Superior temporal gyrus (tissue), 1 donor: ENCODE measurements at regions not wholly inside any gene's neighbourhood (a gene's known extent, or its start where the extent isn't known, plus 50 kb on each side); places are given as distances from the start of the nearest gene placed in this dataset.
"Not testable (repeated sequence)": the region's sequence is repeated elsewhere in the genome, so short reads cannot be mapped to it uniquely, and the experiment has no call there.

Experiments
- DNase-seq: peaks from one replicate; pipeline ENCODE4 v3.0.0-alpha.2; 2016; ENCODE audit errors: extremely low spot score

DNA sequence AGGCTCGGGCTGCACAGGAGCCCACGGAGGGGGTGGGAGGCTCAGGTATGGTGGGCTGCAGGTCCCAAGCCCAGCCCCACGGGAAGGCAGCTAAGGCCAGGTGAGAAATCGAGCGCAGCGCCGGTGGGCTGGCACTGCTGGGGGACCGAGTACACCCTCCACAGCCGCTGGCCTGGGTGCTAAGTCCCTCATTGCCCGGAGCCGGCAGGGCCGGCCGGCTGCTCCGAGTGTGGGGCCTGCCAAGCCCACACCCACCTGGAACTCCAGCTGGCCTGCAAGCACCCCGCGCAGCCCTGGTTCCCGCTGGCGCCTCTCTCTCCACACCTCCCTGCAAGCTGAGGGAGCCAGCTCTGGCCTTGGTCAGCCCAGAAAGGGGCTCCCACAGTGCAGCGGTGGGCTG lies 137.4 kb upstream of the PKP2 start:
- not testable (repeated sequence) for DNase-seq

DNA sequence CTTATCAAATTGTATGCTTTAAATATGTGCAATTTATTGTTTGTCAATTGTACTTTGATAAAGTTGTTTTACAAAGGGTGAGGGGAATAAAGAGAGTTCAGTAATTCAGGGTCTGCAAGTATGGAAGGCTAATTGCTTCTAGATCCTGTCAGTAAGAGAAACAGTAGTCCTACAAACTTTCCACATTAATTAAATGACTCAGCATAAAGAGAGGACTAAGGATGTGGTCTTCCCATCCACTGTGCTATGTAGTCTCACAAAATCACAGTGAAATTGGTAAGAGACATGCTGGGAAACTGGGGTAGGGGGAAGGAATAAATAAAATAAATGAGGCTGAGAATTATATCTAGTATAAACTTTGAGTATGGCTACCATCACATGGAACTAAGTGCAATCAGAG lies 130.2 kb upstream of the PKP2 start:
- DNase-seq: no peak

DNA sequence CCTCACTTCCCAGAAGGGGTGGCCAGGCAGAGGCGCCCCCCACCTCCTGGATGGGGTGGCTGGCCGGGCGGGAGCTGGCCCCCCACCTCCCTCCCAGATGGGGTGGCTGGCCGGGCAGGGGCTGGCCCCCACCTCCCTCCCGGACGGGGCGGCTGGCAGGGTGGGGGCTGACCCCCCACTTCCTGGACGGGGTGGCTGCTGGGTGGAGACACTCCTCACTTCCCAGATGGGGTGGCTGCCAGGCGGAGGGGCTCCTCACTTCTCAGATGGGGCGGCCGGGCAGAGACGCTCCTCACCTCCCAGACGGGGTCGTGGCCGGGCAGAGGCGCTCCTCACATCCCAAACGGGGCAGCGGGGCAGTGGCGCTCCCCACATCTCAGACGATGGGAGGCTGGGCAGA lies 126.1 kb upstream of the PKP2 start:
- not testable (repeated sequence) for DNase-seq

DNA sequence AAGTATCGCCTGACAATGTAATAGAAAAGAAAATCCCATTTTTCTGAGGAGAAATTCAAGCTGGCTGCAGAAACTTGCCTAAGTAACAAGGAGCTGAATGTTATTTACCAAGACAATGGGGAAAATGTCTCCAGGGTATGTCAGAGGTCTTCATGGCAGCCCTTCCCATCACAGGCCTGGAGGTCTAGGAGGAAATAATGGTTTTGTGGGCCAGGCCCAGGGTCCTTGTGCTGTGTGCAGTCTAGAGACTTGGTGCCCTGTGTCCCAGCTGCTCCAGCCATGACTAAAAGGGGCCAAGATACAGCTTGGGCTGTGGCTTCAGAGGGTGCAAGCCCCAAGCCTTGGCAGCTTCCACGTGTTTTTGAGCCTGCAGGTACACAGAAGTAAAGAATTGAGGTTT lies 120.5 kb upstream of the PKP2 start:
- DNase-seq: not testable (repeated sequence)

DNA sequence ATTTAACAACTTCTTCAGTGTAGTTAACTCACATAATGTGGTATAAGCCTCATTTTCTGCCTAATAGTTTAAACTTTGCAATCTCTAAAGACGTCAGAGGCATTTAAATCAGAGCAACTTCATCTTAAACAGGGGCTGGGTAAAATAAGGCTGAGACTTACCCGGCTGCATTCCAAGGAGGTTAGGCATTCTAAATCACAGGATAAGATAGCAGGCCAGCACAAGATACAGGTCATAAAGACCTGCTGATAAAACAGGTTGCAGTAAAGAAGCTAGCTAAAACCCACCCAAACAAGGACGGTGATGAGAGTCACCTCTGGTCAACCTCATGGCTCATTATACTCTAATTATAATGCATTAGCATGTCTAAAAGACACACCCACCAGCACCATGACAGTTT lies 115.6 kb upstream of the PKP2 start:
- DNase-seq: no peak

DNA sequence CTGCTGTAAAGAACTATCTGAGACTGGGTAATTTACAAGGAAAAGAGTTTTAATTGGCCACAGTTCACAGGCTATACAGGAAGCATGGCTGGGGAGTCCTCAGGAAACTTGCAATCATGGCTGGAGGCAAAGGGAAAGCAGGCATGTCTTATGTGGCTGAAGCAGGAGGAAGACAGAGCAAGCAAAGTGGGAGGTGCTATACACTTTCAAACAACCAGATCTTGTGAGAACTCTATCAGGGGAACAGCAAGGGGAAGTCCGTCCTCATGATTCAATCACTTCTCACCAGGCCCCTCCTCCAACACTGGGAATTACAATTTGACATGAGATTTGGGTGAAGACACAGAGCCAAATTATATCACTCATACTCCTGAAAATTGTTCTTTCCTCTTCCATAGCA lies 109.5 kb upstream of the PKP2 start:
- DNase-seq: no peak

DNA sequence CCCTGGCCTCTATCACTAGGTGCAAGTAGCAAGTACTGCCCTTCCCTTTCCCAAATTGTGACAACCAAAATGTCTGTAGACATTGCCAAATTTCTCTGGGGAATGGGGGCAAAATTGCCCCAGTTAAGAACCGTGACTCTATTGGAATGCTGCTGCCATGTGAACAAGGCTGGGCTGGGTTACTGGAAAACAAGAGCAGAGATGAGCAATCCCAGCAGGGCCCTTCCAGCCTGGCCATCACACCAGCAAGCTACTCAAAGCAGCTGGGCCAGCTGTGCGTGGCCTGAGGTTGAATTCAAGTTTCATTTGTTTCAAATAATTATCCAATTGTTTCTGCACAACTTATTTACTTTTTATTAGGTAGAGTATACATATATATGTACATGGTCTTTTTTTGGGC lies 103.4 kb upstream of the PKP2 start:
- DNase-seq: no peak

DNA sequence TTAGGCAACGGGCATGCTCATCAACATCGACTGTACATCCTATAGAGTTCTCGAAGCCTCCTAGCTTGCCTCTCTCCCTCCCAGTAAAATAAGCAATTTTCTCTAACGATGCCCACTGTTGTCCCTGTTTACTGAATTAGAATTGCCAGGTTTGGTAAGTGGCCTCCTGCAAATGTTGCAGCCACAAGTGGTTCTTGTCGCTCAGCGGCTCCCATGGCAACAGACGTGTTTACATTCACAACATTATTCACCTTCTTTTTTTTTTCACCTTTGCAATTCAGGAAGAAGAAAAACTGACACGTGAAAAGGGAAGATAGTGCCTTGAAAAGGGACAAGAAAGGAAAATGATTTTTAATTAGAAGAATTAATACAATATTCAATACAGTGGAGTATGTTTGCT lies 100.9 kb upstream of the PKP2 start:
- no peak for DNase-seq

DNA sequence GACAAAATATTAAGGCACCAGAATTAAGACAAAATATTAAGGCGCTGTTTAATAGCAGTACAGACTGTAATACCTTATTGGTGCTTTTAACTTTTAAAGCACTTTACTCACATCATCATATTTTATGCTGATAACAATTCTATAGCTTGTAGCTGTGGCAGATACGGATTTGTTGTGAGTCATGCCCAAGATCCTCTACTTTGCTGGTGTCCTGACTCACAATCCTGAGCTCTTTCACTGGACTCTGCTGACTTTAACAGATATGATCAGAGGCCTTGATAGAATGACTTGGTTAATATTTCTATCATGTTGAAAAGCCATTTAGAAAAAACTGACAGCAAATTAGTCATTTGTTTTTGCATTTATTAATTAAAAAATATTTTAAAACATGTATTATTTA lies 99.0 kb upstream of the PKP2 start:
- DNase-seq: no peak

DNA sequence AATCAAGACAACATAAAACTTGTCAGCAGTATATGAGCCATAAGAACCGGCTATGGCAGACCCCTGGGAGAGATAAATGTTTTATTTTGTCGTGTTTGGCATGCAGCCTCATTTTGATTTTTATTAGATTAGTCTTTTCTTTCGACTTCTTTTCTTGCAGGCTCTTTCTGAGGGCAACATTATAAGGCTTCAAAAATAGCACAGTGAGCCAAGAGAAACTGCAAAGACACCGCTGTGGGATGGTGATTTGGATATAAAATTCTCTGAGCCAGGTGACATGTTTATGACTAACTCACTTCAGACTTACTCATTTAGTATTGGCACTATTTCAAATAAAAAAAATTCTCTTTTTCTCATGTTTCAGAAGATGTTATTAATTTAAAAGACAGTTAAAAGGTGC lies 96.8 kb upstream of the PKP2 start:
- DNase-seq: no peak

DNA sequence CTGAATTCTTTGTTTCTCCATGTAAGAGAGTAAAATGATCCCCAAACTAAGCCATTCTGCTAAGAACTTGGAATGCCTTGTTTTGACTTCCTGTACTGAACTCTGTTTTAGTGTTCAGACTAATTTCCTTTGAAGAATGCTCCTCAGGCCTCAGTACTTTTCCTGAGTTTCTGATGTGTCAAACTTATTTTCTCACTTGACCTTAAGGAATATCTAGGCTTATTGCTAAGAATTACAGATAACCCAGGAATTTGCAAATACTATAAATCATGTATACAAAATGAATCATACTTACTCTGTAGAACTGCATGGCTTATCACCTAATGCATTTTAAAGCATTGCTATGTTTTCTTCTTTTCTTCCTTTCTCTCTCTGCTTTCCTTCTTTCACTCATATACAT lies 93.1 kb upstream of the PKP2 start:
- DNase-seq: no peak

DNA sequence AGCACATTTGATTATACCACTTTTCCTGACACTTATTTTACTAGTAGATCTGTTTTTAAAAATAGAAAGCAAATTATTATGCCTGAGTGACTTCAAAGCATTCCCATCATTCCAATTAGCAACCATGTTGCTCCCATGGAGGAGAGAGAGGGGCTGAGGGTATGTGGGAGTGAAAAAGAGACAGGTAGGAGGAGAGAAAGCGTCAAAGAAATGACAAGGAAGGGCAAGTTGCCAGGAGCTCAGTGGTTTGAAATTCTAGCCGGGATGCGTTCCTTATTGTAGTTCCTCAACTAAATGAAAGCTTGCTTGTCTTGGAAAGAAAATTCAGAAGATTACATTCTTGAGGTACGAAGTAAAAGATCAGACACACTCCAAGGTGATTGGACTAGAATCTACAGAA lies 92.4 kb upstream of the PKP2 start:
- no peak for DNase-seq

DNA sequence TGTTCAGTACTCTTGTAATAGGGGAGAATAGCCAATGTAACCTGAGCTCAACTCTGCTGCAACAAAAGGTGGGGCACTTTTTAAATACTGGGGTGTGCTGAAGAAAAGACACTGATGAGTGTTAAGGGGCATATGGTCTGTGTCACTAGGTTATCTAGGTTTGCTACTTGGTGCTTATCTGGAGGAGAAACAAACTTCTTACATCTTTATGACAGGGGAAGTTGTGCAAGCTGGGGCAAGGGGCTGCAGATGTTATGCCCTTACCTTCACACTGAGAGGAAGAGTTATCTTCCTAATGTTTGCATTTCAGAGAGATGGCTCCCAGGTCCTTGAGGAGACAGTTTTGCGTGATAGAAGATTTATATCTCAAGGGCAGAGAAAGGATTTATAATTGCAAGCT lies 90.9 kb upstream of the PKP2 start:
- no peak for DNase-seq

DNA sequence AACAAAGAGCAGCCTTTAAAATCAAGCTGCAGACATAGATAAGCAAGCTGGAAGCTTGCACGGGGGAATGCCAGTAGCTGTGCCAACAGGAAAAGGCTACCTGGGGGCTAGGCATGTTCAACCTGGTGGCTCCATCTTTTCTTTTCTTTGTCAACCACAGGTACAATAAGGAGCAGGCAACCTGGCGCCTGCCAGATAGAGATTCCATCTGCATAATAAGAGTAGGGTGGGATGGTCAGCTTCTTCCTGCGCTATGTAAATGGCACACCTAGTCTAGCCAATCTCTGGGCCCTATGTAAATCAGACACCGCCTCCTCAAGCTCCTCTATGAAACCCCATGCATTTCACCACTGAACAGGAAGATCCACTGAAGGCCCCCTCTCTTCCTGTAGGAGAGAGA lies 87.4 kb upstream of the PKP2 start:
- DNase-seq: no peak

DNA sequence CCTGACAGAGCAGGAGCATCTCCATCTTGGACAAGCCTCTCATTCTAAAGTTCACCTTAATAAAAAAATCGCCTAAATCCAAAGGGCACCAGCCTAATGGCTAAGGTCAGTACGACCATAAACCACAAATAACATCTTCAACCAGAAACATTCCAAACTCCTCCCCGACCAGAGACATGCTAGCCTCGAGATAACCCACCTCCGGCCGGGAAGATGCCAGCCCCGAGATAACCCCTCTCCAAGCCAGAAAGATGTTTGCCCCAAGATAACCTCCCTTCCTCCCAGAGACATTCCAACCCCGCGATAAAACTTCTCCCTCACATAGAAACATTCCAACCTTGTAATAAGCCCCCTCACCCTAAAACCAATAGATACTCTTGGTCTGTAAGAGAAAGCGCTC lies 86.8 kb upstream of the PKP2 start:
- no peak for DNase-seq

DNA sequence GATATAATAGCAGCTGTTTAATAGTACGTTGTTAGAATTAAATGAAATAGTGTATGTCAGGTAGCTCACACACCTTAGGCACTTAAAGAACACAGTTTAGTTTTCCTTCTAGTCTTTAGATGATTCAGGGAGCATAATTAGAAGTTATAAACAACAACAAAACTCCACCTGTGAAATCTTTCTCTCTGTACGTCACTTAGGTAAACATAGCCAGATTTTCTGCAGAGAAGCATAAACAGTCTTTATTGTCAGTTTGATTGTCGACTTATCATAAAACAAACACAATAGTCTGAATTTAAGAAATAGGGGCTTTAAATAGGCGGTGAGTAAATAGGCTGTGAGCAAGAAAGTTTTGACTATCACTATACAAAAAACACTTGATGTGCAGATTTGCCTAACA lies 84.6 kb upstream of the PKP2 start:
- no peak for DNase-seq

DNA sequence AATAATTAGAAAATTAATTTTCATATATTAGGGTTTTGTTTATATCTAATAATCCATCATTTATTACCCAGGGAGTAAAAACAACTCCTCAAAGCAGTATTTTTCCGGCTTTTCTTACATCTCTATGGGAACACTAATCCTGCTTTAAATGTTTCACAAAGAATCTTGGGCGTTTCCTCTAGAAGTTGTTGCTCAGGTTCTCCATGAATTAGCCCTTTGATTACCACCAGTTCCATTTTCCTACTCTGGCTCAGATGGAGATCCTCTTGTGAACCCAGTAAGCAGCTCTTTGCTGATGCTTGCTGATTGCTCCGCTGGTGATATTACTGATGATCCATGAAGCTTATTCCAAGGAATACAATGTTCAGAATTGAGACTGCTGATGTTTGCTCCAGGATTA lies 78.5 kb upstream of the PKP2 start:
- DNase-seq: no peak

DNA sequence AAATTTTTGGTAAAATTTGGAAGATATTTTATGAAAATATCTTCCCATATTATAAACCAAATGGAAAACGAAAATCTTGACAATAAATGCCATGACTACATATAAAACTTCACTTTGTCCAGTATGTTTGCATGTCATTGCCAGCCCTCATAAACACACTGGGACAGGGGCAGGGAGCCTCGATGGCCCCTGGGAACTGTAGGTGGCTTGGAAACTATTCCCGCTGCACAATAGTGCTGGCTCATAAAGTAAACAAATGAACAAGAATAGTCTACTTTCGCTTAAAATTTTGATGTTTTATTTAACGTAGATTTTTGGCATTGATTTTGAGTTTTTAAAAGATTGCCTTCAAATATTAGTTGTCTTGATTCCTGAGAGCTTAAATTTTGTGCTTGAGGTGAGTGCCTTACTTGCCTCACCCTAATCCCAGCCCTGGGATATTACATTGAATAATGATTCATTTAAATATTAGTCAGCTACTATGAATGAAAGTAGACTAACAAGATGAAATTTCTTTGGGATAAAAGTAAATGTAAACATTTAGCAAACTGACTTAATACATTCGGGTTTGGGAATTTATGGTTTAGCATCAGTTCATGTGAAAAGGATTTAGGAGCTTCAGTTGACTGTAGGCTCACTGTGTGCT lies 74.0 kb upstream of the PKP2 start:
- DNase-seq: no peak

DNA sequence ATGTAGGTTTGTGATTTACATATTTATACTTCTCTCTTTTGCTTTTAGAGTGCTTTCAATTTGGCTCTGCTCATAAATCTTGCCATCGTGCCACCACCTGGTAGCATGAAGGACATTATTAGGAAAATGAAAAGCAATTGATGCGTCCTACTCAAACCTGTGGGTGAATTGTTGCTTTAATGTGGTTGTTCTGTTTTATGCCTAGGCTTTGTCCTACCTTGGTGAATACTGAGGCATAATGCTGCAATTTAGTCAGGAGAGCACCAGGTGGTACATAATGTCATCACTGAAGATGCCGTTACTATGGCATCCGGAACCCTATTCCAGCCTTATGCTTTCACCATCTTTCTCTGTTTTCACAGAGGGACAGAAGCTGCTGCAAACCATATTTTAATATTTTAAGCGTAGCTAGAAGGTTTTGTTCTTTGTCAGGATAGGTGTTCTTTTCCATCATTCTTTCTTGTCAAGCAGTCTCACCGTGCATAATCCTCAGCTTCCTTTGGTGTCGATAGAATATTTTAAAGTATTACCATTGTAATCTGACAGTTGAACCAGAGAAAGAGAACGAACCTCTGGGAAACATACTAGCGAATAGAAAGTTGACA lies 68.5 kb upstream of the PKP2 start:
- DNase-seq: no peak

DNA sequence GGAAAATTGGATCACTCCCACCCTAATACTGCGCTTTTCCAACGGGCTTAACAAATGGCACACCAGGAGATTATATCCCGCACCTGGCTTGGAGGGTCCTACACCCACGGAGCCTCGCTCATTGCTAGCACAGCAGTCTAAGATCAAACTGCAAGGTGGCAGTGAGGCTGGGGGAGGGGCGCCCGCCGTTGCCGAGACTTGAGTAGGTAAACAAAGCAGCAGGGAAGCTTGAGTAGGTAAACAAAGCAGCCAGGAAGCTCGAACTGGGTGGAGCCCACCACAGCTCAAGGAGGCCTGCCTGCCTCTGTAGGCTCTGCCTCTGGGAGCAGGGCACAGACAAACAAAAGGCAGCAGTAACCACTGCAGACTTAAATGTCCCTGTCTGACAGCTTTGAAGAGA lies 59.8 kb upstream of the PKP2 start:
- not testable (repeated sequence) for DNase-seq

DNA sequence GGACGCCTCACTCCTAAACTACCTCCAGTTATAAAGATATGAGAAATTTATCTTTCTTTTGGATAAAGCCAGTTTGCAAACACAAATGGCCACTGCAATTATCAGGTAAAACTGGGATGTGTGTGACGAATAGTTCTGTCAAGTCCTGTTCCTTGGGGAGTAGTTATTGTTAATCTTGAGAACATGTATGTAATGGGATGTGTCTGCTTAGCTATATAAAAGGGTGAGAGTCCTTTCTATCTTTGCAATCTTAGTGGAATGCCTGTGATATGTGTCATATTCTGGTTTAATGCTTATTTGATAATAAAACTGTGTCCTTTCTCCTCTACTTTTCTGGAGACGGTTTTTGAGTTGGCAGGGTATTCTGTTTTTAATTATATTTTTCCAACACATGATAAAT lies 56.1 kb upstream of the PKP2 start:
- DNase-seq: no peak

DNA sequence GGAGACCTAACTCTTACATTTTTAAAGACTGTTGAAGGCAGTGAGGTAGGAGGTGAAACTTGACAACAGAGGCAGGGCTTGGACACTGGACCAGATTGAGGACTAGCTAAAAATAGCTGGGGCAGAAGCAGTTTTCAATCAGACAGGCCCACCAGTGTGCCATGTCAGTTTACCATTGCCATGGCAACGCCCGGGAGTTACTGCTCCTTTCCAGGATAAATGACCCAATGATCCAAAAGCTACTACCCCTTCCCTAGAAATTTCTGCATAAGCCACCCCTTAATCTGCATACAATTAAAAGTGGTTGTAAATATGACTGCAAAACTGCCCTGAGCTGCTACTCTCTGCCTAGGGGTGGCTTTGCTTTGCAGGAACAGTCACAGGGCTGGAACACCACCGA lies 53.2 kb upstream of the PKP2 start:
- DNase-seq: no peak

DNA sequence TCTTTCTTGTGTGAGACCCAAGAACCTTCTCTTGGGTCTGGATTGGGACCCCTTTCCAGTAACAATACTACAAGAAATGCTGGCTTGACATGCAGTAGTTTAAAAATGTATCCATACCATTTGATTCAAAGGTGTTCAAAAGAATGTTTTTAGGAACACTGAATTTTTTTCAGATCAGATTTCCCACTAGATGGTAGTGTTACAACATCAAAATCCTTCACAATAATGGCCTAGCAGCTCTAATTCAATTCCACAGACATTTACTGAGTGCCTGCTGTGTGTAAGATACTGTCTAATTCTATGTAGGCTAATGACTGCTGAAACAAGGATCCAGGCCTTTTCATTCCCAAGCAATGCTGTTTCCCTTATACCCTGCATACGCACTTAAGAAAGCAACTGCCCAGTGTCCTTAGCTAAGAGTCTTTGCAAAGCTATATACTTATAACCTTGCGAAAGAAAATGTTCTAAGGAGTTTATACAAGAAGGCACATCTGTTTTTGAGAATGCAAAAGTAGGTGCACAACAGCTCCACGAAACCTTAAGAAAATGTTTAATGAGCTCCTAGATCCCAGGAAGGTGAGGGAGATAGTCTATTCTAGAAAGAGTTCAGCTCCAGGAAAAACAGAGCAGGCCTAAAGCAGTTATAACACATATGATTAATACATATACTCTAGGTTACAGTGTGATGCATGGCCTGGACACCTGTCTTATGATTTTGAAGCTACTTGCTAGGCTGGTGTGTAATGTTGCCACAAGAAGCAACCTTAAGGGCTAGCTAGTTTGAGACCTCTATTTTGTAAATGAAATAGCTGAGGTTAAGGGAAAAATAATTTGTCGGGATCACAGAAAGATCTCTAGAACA lies 50.9 kb upstream of the PKP2 start:
- DNase-seq: peak; percentile 78
